ENCODE measurements at regions not wholly inside any gene's neighbourhood (a gene's known extent, or its start where the extent isn't known, plus 50 kb on each side); places are given as distances from the start of the nearest gene placed in this dataset.

DNA sequence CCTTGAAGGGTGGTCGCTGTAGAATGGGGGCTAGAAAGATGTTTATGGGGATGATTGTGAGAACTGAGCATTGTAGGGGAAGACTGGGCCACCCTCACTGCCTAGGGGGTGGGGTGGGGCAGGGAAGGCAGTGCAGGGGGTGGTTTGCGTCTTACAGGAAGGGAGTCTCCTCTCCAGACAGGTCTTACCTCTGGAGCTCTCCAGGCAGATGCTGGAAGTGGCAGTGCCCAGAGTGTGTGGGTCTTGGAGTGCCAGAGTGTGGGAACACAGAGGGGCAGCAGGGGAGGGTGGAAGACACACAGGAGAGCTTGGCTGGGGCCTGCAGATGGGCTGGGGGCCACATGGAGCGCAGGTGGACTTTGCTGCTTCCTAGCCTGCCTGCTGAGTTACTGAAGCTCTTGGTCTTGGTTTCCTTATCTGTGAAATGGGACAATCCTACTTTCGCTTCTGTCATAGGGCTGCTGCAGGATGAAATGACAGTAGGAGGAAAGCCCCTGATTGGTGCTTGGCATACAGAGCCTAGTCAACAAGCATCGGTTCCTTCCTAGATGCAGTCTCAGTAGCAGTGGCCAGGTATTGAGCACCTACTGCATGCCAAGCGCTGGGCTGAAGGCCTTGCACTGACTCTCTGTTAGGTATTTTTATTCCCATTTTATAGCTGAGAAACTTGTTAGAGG lies 118.3 kb downstream of the SLC25A47 start:
- DNase-seq (ENCODE audit: low read depth), result no peak
- TF ChIP-seq MYC (IDR thresholded peaks at IDR 0.05; ENCODE audit: low read depth, low read length) (no peak), POLR2A (IDR thresholded peaks at IDR 0.05; ENCODE audit: extremely low read depth, insufficient read length) (no peak)
- TF ChIP-seq, protein P1, sequence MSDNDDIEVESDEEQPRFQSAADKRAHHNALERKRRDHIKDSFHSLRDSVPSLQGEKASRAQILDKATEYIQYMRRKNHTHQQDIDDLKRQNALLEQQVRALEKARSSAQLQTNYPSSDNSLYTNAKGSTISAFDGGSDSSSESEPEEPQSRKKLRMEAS (IDR thresholded peaks at IDR 0.05; ENCODE audit: low read depth, low read length), result no peak
- TF ChIP-seq, protein P2, sequence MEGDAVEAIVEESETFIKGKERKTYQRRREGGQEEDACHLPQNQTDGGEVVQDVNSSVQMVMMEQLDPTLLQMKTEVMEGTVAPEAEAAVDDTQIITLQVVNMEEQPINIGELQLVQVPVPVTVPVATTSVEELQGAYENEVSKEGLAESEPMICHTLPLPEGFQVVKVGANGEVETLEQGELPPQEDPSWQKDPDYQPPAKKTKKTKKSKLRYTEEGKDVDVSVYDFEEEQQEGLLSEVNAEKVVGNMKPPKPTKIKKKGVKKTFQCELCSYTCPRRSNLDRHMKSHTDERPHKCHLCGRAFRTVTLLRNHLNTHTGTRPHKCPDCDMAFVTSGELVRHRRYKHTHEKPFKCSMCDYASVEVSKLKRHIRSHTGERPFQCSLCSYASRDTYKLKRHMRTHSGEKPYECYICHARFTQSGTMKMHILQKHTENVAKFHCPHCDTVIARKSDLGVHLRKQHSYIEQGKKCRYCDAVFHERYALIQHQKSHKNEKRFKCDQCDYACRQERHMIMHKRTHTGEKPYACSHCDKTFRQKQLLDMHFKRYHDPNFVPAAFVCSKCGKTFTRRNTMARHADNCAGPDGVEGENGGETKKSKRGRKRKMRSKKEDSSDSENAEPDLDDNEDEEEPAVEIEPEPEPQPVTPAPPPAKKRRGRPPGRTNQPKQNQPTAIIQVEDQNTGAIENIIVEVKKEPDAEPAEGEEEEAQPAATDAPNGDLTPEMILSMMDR (IDR thresholded peaks at IDR 0.05; ENCODE audit: low read depth, low read length), result no peak
- H3K4me3 ChIP-seq (ENCODE audit: low read depth, low read length), result no peak overlapping the region

DNA sequence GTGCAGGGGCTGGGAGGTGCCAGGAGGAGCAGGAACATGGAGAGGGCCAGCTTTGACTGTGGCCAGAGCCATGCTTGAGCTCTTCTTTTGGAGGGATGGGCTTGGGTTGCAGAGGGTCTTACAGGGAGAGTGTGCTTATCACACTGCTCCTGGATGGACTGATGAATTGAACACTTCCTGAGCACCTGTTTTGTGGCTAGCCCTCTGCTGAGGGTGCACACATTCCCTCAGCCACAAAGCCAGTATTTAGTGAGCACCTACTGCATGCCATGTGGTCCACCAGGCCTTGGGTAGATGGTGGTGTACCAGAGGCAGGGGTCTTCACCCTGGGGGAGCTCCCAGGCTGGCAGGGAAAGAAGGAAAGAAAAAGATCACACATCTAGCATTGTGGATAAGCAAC lies 118.9 kb downstream of the SLC25A47 start:
- TF ChIP-seq MYC (IDR thresholded peaks at IDR 0.05; ENCODE audit: low read depth, low read length) (no peak), POLR2A (IDR thresholded peaks at IDR 0.05; ENCODE audit: extremely low read depth, insufficient read length) (no peak)
- TF ChIP-seq, protein P1 (IDR thresholded peaks at IDR 0.05; ENCODE audit: low read depth, low read length), result no peak
- TF ChIP-seq, protein P2 (IDR thresholded peaks at IDR 0.05; ENCODE audit: low read depth, low read length), result no peak
- DNase-seq (ENCODE audit: low read depth), result no peak
- H3K4me3 ChIP-seq (ENCODE audit: low read depth, low read length), result no peak overlapping the region

DNA sequence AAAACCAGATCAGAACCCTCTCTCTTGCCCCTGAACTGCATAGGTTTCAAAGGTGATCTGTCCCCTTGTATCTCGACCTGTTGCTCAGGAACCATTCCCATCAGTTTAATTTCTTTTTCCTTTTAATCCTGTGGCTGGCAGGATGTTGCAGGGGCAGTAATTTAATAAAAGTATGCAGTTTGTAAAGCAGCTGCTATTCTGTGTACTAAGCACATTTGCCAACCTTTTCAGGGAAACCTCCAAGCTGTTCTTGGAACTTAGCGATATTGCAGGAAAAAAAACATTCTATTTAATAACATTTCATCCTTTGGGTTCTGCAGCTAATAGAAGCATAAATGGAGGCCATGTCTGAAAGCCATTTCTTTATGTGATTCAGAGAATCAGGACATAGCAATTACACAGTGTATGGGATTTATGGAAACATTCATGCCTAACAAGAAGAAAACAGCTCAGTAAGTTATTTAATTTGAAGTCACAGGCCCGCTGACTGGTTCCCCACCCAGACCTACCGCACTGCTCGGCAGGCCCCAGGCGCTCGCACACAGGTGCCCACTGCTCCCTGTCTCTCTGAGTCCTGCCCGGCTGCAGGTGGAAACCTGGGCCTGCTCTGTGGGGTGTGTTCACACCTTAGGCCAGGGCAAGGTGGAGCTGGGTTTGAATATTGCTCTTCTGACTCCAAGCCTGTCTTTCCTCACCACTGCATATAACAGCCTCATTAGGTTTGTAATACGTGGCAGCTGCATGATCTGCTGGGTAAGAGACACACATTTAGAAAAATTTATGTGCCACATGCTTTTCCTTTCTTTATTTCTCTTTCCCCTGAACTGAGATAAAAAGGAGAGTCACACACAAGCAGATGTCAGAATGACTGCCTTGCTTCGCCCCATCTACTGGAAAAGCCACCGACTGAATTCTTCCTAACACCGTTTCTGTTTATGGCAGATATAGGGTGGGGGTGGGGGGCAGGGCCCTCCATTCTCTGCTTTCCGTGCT lies 119.7 kb downstream of the SLC25A47 start:
- TF ChIP-seq POLR2A (IDR thresholded peaks at IDR 0.05; ENCODE audit: extremely low read depth, insufficient read length), result no peak
- TF ChIP-seq, protein P1 (IDR thresholded peaks at IDR 0.05; ENCODE audit: low read depth, low read length), result no peak
- no peak for TF ChIP-seq MYC (IDR thresholded peaks at IDR 0.05; ENCODE audit: low read depth, low read length)
- TF ChIP-seq, protein P2 (IDR thresholded peaks at IDR 0.05; ENCODE audit: low read depth, low read length), result no peak
- no peak for DNase-seq (ENCODE audit: low read depth)
- no peak overlapping the region for H3K4me3 ChIP-seq (ENCODE audit: low read depth, low read length)

DNA sequence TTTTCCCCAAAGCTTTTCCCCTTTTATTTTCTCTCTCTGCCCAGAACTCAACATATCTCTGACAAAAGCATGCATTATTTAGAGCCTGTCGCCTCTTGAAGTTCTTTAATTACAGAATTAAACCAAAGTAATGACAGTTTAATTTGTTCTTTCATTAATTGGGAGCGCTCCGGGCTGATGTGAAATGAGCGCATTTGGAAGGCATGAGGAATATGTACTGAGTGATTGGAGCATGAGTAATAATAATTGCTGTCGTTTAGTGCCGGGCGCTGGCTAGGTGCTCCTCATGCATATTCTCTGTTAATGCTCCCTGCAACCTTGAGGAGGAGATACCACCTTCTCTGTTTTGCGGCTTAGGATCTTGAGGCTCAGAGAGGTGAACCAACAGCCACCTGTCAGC lies 120.5 kb downstream of the SLC25A47 start:
- no peak for TF ChIP-seq MYC (IDR thresholded peaks at IDR 0.05; ENCODE audit: low read depth, low read length)
- TF ChIP-seq, protein P2 (IDR thresholded peaks at IDR 0.05; ENCODE audit: low read depth, low read length), result no peak
- TF ChIP-seq POLR2A (IDR thresholded peaks at IDR 0.05; ENCODE audit: extremely low read depth, insufficient read length), result no peak
- TF ChIP-seq, protein P1 (IDR thresholded peaks at IDR 0.05; ENCODE audit: low read depth, low read length), result no peak
- no peak overlapping the region for H3K4me3 ChIP-seq (ENCODE audit: low read depth, low read length)
- DNase-seq (ENCODE audit: low read depth), result no peak

DNA sequence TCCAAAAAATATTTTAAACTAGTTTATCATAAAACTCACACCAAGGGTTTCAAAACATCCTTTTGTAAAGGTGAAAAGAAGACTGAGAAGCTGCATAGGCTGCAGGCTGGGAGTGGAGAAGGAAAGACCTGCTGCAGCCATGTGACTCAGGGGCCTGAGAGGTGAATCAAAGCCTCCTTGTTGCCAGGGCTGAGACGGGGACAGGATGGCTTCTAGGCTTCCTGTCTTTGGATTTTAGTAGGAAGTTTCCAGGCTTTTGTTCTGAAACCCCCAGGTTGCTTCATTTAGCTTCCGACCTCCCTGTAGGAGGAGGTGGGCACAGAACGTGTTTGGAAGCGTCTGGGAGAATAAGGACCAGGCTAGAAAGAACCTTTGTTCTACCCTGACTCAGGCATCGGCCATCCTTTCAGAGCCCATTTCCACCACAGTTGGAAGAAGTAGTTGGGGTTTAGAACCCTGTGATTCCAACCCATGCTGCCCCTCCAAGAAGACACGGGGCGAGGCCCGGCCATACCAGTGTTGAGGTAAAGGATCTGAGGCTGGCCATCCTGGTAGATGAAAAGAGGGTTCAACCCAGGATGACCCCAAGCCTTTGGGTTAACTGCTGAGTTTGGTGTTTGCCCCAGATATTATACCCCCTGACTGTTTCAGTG lies 122.4 kb downstream of the SLC25A47 start:
- DNase-seq (ENCODE audit: low read depth), result no peak
- TF ChIP-seq, protein P2 (IDR thresholded peaks at IDR 0.05; ENCODE audit: low read depth, low read length), result no peak
- TF ChIP-seq POLR2A (IDR thresholded peaks at IDR 0.05; ENCODE audit: extremely low read depth, insufficient read length) (no peak), MYC (IDR thresholded peaks at IDR 0.05; ENCODE audit: low read depth, low read length) (no peak)
- TF ChIP-seq, protein P1 (IDR thresholded peaks at IDR 0.05; ENCODE audit: low read depth, low read length), result no peak
- H3K4me3 ChIP-seq (ENCODE audit: low read depth, low read length), result no peak overlapping the region
